MM.1S (cell line): ENCODE measurements at regions not wholly inside any gene's neighbourhood (a gene's known extent, or its start where the extent isn't known, plus 50 kb on each side); places are given as distances from the start of the nearest gene placed in this dataset.

Source experiments
- DNase-seq: peaks from one replicate; pipeline ENCODE4 v3.0.0-alpha.2; 2015
- H2AFZ ChIP-seq: fragments of 300-600 bp; sonication (generic); 2 replicates; pipeline ENCODE4 v1.6.0; 2016; ENCODE audit warnings: antibody characterized with exemption, low read length
- H3F3A ChIP-seq: fragments of 300-600 bp; sonication (generic); 2 replicates; pipeline ENCODE4 v1.6.1; 2016; ENCODE audit warnings: mild to moderate bottlenecking, antibody characterized with exemption, low read length, moderate library complexity, mixed read lengths; ENCODE audit not compliant: insufficient read depth
- H3K27ac ChIP-seq: fragments of 300-600 bp; sonication (generic); 2 replicates; pipeline ENCODE4 v1.5.1; 2016; ENCODE audit warnings: mild to moderate bottlenecking, low read length
- H3K27me3 ChIP-seq: fragments of 300-600 bp; sonication (generic); replicated peaks from 2 replicates; pipeline ENCODE4 v1.6.0; 2016; ENCODE audit warnings: low read length; ENCODE audit not compliant: insufficient read depth
- H3K36me3 ChIP-seq: fragments of 300-600 bp; sonication (generic); replicated peaks from 2 replicates; pipeline ENCODE4 v1.6.1; 2016; ENCODE audit warnings: mild to moderate bottlenecking, low read length, mixed read lengths; ENCODE audit not compliant: insufficient read depth
- H3K4me1 ChIP-seq: fragments of 300-600 bp; sonication (generic); 2 replicates; pipeline ENCODE4 v1.6.1; 2016; ENCODE audit warnings: low read length, mixed read lengths
- H3K4me2 ChIP-seq: fragments of 300-600 bp; sonication (generic); 2 replicates; pipeline ENCODE4 v1.6.0; 2016; ENCODE audit warnings: low read depth, low read length
- H3K4me3 ChIP-seq: fragments of 300-600 bp; sonication (generic); 2 replicates; pipeline ENCODE4 v1.5.1; 2016; ENCODE audit warnings: low read length, mixed read lengths
- H3K79me2 ChIP-seq: fragments of 300-600 bp; sonication (generic); 2 replicates; pipeline ENCODE4 v1.6.1; 2016; ENCODE audit warnings: mixed run types, low read length, mixed read lengths
- H3K9ac ChIP-seq: fragments of 300-600 bp; sonication (generic); 2 replicates; pipeline ENCODE4 v1.6.1; 2016; ENCODE audit warnings: low read length, mixed read lengths
- H3K9me2 ChIP-seq: fragments of 300-600 bp; sonication (generic); replicated peaks from 2 replicates; pipeline ENCODE4 v1.6.1; 2016; ENCODE audit warnings: mild to moderate bottlenecking, low read length, mixed read lengths; ENCODE audit not compliant: insufficient read depth
- H3K9me3 ChIP-seq: fragments of 300-600 bp; sonication (generic); replicated peaks from 2 replicates; pipeline ENCODE4 v1.6.1; 2016; ENCODE audit warnings: mild to moderate bottlenecking, low read length, mixed read lengths; ENCODE audit not compliant: insufficient read depth
- H4K20me1 ChIP-seq: fragments of 300-600 bp; sonication (generic); 2 replicates; pipeline ENCODE4 v1.6.1; 2016; ENCODE audit warnings: mild to moderate bottlenecking, low read length, moderate library complexity, mixed read lengths; ENCODE audit not compliant: insufficient read depth
- EZH2 ChIP-seq: fragments of 300-600 bp; sonication (generic); optimal IDR thresholded peaks from 2 replicates; pipeline ENCODE3; 2017; ENCODE audit warnings: low read depth, mild to moderate bottlenecking, antibody characterized with exemption, low read length, mixed read lengths
- EZH2phosphoT487 ChIP-seq: fragments of 300-600 bp; sonication (generic); IDR thresholded peaks from 2 replicates; pipeline ENCODE4 v1.6.1; 2018; ENCODE audit warnings: antibody characterized with exemption, low read length
- TF ChIP-seq, protein P1 (sequence below): fragments of 300-600 bp; sonication (generic); IDR thresholded peaks from 2 replicates; pipeline ENCODE4 v1.5.1; 2016; ENCODE audit warnings: antibody characterized with exemption, low read length, mixed read lengths

DNA sequence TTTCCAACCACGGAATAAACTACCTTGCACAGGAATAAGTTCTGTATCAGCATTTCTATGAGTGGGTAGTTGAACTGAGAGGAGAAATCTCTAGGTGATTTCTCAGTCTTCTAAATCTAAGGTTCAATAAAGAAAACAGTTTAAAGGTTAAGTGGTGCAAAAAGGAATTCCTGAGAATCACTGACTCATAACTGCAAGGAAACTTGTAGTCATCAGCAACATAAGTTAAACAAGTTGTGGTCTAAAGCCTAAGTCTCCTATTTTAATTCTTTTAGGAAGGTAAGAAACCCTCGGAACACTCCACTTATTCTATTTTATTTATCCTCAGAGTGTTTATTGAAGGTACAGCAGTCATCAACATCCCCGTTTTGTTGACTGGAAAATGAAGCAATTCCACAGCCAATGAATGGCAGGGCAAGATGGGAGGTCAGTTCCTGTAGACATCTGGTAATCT is 92.4 kb upstream of the PIK3CG start:
- Histone ChIP-seq H2AFZ (no peak overlapping the region), H3K4me1 (peaks cover 12% of the 10 kb centered on the region), H3K27ac (no peak overlapping the region), H3K36me3 (no peaks in the 10 kb centered on the region), H3K9ac (no peak overlapping the region), H3K4me3 (no peak overlapping the region), H3K79me2 (no peaks in the 10 kb centered on the region), H3K27me3 (no peaks in the 10 kb centered on the region), H3F3A (peaks cover 16% of the 10 kb centered on the region), H3K9me3 (no peaks in the 10 kb centered on the region), H3K9me2 (no peaks in the 10 kb centered on the region), H3K4me2 (no peak overlapping the region), H4K20me1 (no peaks in the 10 kb centered on the region)
- TF ChIP-seq, protein P1, sequence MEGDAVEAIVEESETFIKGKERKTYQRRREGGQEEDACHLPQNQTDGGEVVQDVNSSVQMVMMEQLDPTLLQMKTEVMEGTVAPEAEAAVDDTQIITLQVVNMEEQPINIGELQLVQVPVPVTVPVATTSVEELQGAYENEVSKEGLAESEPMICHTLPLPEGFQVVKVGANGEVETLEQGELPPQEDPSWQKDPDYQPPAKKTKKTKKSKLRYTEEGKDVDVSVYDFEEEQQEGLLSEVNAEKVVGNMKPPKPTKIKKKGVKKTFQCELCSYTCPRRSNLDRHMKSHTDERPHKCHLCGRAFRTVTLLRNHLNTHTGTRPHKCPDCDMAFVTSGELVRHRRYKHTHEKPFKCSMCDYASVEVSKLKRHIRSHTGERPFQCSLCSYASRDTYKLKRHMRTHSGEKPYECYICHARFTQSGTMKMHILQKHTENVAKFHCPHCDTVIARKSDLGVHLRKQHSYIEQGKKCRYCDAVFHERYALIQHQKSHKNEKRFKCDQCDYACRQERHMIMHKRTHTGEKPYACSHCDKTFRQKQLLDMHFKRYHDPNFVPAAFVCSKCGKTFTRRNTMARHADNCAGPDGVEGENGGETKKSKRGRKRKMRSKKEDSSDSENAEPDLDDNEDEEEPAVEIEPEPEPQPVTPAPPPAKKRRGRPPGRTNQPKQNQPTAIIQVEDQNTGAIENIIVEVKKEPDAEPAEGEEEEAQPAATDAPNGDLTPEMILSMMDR = no peak
- DNase-seq = no peak

- no peak overlapping the region for H3K27ac ChIP-seq
- no peaks in the 10 kb centered on the region for H3K27me3 ChIP-seq
- H2AFZ ChIP-seq = no peak overlapping the region
- no peak for DNase-seq
- no peaks in the 10 kb centered on the region for H3K9me3 ChIP-seq
- H3K79me2 ChIP-seq = no peaks in the 10 kb centered on the region
- H3K36me3 ChIP-seq = no peaks in the 10 kb centered on the region
- H3K9me2 ChIP-seq = no peaks in the 10 kb centered on the region
- no peak overlapping the region for H3K4me3 ChIP-seq
- TF ChIP-seq EZH2 (no peak), EZH2phosphoT487 (no peak)
- no peak overlapping the region for H3K9ac ChIP-seq
- H3F3A ChIP-seq = peaks cover 11% of the 10 kb centered on the region
- H4K20me1 ChIP-seq = no peaks in the 10 kb centered on the region
- no peak overlapping the region for H3K4me2 ChIP-seq
- H3K4me1 ChIP-seq = peaks cover 10% of the 10 kb centered on the region
These were observed 91.9 kb upstream of the PIK3CG start for GRCh38 chr7:106773228-106773627.

GRCh38 chr7:106773721-106774120 is 91.4 kb upstream of the PIK3CG start:
- Histone ChIP-seq H3K9me2 (no peaks in the 10 kb centered on the region), H4K20me1 (no peaks in the 10 kb centered on the region), H3K36me3 (no peaks in the 10 kb centered on the region), H3K9ac (no peak overlapping the region), H3K27me3 (no peaks in the 10 kb centered on the region), H3F3A (peaks cover 6% of the 10 kb centered on the region), H3K4me2 (no peak overlapping the region), H3K27ac (no peak overlapping the region), H2AFZ (no peak overlapping the region), H3K79me2 (no peaks in the 10 kb centered on the region), H3K4me1 (peaks cover 6% of the 10 kb centered on the region), H3K9me3 (no peaks in the 10 kb centered on the region), H3K4me3 (no peak overlapping the region)
- DNase-seq = no peak
- TF ChIP-seq, protein P1 = no peak
- no peak for TF ChIP-seq EZH2phosphoT487
- no peak for TF ChIP-seq EZH2

GRCh38 chr7:106774213-106774767 is 90.8 kb upstream of the PIK3CG start:
- Histone ChIP-seq H2AFZ (no peak overlapping the region), H3K4me2 (no peak overlapping the region), H4K20me1 (no peaks in the 10 kb centered on the region), H3K9me2 (no peaks in the 10 kb centered on the region), H3K36me3 (no peaks in the 10 kb centered on the region), H3K79me2 (no peaks in the 10 kb centered on the region), H3F3A (no peaks in the 10 kb centered on the region; the same call in 1 of the 2 replicates), H3K4me3 (no peak overlapping the region), H3K9me3 (no peaks in the 10 kb centered on the region), H3K4me1 (peaks cover under 1% of the 10 kb centered on the region), H3K9ac (no peak overlapping the region), H3K27ac (no peak overlapping the region), H3K27me3 (no peaks in the 10 kb centered on the region)
- no peak for DNase-seq
- TF ChIP-seq EZH2 (no peak), EZH2phosphoT487 (no peak)
- TF ChIP-seq, protein P1 = no peak
